ENCODE measurements at regions not wholly inside any gene's neighbourhood (a gene's known extent, or its start where the extent isn't known, plus 50 kb on each side); places are given as distances from the start of the nearest gene placed in this dataset.
"Not testable (repeated sequence)": the region's sequence is repeated elsewhere in the genome, so short reads cannot be mapped to it uniquely, and the experiment has no call there.

- H3K27ac ChIP-seq (replicated peaks): no peak overlapping the region
- no peaks in the 10 kb centered on the region for H3K27me3 ChIP-seq (ENCODE audit: insufficient read depth, poor library complexity, severe bottlenecking)
- H3K4me3 ChIP-seq (replicated peaks; ENCODE audit: insufficient read depth, low read length): no peak overlapping the region
- no peak for TF ChIP-seq CTCF (IDR thresholded peaks at IDR 0.05; ENCODE audit: insufficient read depth, low read length)
- TF ChIP-seq POLR2AphosphoS5 (IDR thresholded peaks at IDR 0.05; ENCODE audit: low read depth): no peak
- no peak for TF ChIP-seq REST (IDR thresholded peaks at IDR 0.05; ENCODE audit: insufficient replicate concordance, low read depth)
- no peak for TF ChIP-seq GABPA (IDR thresholded peaks at IDR 0.05; ENCODE audit: low read depth)
- no peak for TF ChIP-seq SPI1 (IDR thresholded peaks at IDR 0.05; ENCODE audit: borderline replicate concordance, low read depth)
- DNase-seq (ENCODE audit: low read depth in 1 of 2, low spot score in 1 of 2): no peak
Measured at GRCh38 chrX:45508454-45508853, 307.8 kb upstream of the DIPK2B start.

- no peak for DNase-seq (ENCODE audit: low read depth in 1 of 2, low spot score in 1 of 2)
- TF ChIP-seq SPI1 (IDR thresholded peaks at IDR 0.05; ENCODE audit: borderline replicate concordance, low read depth) (no peak), CTCF (IDR thresholded peaks at IDR 0.05; ENCODE audit: insufficient read depth, low read length) (no peak), REST (IDR thresholded peaks at IDR 0.05; ENCODE audit: insufficient replicate concordance, low read depth) (no peak), POLR2AphosphoS5 (IDR thresholded peaks at IDR 0.05; ENCODE audit: low read depth) (no peak), GABPA (IDR thresholded peaks at IDR 0.05; ENCODE audit: low read depth) (no peak)
- Histone ChIP-seq H3K27me3 (ENCODE audit: insufficient read depth, poor library complexity, severe bottlenecking) (no peaks in the 10 kb centered on the region), H3K4me3 (replicated peaks; ENCODE audit: insufficient read depth, low read length) (no peak overlapping the region), H3K27ac (replicated peaks) (no peak overlapping the region)
Measured at GRCh38 chrX:45506149-45506730, 305.6 kb upstream of the DIPK2B start.

- no peak for DNase-seq (ENCODE audit: low read depth in 1 of 2, low spot score in 1 of 2)
- no peak for TF ChIP-seq GABPA (IDR thresholded peaks at IDR 0.05; ENCODE audit: low read depth)
- no peak for TF ChIP-seq CTCF (IDR thresholded peaks at IDR 0.05; ENCODE audit: insufficient read depth, low read length)
- no peak for TF ChIP-seq REST (IDR thresholded peaks at IDR 0.05; ENCODE audit: insufficient replicate concordance, low read depth)
- Histone ChIP-seq H3K4me3 (replicated peaks; ENCODE audit: insufficient read depth, low read length) (no peak overlapping the region), H3K27ac (replicated peaks) (no peak overlapping the region), H3K27me3 (ENCODE audit: insufficient read depth, poor library complexity, severe bottlenecking) (no peaks in the 10 kb centered on the region)
Measured at GRCh38 chrX:45505214-45505613, 304.5 kb upstream of the DIPK2B start.

GRCh38 chrX:45503787-45504362, 303.2 kb upstream of the DIPK2B start:
- H3K27ac ChIP-seq (replicated peaks); DNase-seq (ENCODE audit: low read depth in 1 of 2, low spot score in 1 of 2); H3K4me3 ChIP-seq (replicated peaks; ENCODE audit: insufficient read depth, low read length); H3K27me3 ChIP-seq (ENCODE audit: insufficient read depth, poor library complexity, severe bottlenecking): not testable (repeated sequence)
